GM12891 (cell line): ENCODE measurements at regions not wholly inside any gene's neighbourhood (a gene's known extent, or its start where the extent isn't known, plus 50 kb on each side); places are given as distances from the start of the nearest gene placed in this dataset.

ENCODE experiments used
- POLR2A ChIP-seq: IDR thresholded peaks from 2 replicates; pipeline ENCODE4 v1.6.1; 2011; ENCODE audit warnings: low read depth, low read length, control low read depth
- POLR2AphosphoS5 ChIP-seq: IDR thresholded peaks from 2 replicates; pipeline ENCODE4 v1.6.1; 2011; ENCODE audit warnings: low read depth, low read length, control low read depth
- TAF1 ChIP-seq: IDR thresholded peaks from 2 replicates; pipeline ENCODE4 v1.6.1; 2011; ENCODE audit warnings: low read depth, low read length, control low read depth

DNA sequence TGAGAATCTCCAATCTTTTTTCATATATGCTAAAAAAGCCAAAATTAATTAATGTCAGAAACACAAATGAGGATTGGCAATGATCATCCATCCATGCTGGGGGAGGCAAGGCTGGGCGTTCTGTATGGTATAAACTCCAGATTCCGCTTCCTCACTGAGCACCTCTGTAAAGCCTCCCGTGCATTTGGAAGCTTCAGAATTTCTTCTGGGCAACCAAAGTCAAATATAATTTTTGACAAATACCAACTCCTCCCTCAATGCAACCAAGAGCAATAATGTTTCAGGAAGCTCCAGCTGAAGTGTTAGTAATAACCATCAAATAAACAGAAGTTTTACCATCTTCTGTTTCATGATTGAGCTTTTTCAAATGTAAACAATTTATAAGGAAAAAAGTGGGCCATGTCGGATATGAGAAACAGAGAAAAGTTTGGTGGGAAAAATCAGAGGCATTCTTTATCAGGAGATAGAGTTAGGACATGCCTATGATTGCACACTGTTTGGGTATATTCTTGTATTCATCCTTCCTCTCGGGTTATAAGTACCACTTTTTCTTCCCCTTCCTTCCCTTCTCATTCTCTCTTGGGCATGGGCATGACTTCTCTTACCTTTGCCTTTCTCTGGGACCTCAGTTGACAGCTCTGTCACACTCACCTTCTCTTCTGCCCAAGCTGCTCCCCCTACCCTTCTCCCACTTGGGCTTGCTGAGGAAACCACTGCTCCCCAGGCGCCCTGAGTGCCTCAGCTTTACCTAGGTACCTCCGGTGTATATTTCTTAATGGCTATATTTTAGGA lies 149.5 kb upstream of the ZEB2 start:
- no peak for TF ChIP-seq POLR2A
- no peak for TF ChIP-seq POLR2AphosphoS5
- no peak for TF ChIP-seq TAF1
